Fibroblast of the aortic adventitia (primary cell): ENCODE measurements at regions not wholly inside any gene's neighbourhood (a gene's known extent, or its start where the extent isn't known, plus 50 kb on each side); places are given as distances from the start of the nearest gene placed in this dataset.
"Not testable (repeated sequence)": the region's sequence is repeated elsewhere in the genome, so short reads cannot be mapped to it uniquely, and the experiment has no call there.

Source experiments
- DNase-seq: peaks from one replicate; pipeline ENCODE4 v3.0.0-alpha.2; 2010; ENCODE audit warnings: low read depth
- H3K4me3 ChIP-seq: 2 replicates; pipeline ENCODE4 v1.5.1; 2011; ENCODE audit warnings: low read depth, mild to moderate bottlenecking, control low read depth, low read length, moderate library complexity
- TF ChIP-seq, protein P1 (sequence below): IDR thresholded peaks from 2 replicates; pipeline ENCODE4 v1.5.1; 2011; ENCODE audit warnings: mild to moderate bottlenecking, low read length, control low read depth, inconsistent platforms; ENCODE audit not compliant: insufficient read depth

DNA sequence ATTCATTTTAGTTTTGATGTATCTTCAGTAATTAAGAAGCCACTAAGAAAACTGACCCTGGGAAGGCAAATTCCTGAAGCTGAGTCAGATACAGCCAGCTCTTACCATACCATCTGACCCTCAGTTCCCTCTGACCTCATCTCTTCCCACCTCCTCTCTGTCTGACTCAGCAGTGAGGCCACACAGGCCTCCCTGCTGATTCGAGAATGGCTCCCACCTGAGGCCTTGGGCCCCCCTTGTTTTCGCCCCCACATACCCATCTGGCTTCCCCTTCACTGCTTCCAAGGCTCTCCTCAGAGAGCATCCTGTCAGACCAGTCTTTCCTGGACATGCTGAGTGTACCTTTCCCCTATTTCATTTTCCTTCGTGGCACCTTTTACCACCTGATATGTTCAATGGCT lies 71.0 kb upstream of the CYP1B1 start:
- H3K4me3 ChIP-seq, result no peak overlapping the region
- TF ChIP-seq, protein P1, sequence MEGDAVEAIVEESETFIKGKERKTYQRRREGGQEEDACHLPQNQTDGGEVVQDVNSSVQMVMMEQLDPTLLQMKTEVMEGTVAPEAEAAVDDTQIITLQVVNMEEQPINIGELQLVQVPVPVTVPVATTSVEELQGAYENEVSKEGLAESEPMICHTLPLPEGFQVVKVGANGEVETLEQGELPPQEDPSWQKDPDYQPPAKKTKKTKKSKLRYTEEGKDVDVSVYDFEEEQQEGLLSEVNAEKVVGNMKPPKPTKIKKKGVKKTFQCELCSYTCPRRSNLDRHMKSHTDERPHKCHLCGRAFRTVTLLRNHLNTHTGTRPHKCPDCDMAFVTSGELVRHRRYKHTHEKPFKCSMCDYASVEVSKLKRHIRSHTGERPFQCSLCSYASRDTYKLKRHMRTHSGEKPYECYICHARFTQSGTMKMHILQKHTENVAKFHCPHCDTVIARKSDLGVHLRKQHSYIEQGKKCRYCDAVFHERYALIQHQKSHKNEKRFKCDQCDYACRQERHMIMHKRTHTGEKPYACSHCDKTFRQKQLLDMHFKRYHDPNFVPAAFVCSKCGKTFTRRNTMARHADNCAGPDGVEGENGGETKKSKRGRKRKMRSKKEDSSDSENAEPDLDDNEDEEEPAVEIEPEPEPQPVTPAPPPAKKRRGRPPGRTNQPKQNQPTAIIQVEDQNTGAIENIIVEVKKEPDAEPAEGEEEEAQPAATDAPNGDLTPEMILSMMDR, result no peak
- peak; percentile 95 for DNase-seq

- DNase-seq, result peak; percentile 95
- TF ChIP-seq, protein P1, result no peak
- H3K4me3 ChIP-seq, result peak overlapping the region; percentile 36
These were observed 70.4 kb upstream of the CYP1B1 start for GRCh38 chr2:38146275-38146906.

- TF ChIP-seq, protein P1, result no peak
- no peak for DNase-seq
- no peak overlapping the region for H3K4me3 ChIP-seq
These were observed 69.3 kb upstream of the CYP1B1 start for GRCh38 chr2:38145236-38145635.

GRCh38 chr2:38142627-38143026 lies 66.7 kb upstream of the CYP1B1 start:
- no peak for DNase-seq
- TF ChIP-seq, protein P1, result no peak
- H3K4me3 ChIP-seq, result no peak overlapping the region

DNA sequence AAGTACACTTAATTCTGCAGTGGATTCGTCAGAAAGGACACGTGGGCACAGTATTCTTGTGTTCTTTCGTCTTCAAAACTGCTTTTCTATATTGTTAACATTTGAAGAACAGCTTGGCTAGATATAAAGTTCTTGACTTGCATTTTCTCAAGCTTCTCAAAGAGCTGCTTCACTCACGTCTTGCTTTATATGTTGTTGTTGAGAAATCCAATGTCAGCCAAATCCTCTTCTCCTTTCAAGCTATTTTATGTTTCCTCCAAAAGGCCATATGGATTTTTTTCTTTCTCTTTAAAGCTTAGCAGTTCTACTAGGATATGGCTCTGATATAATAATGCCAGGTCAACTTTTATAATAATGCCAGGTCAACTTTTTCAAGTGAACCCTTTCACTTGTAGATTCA lies 65.5 kb upstream of the CYP1B1 start:
- TF ChIP-seq, protein P1, result no peak
- H3K4me3 ChIP-seq, result no peak overlapping the region
- DNase-seq, result no peak

GRCh38 chr2:38138996-38139395 lies 63.0 kb upstream of the CYP1B1 start:
- no peak overlapping the region for H3K4me3 ChIP-seq
- TF ChIP-seq, protein P1, result no peak
- DNase-seq, result no peak

DNA sequence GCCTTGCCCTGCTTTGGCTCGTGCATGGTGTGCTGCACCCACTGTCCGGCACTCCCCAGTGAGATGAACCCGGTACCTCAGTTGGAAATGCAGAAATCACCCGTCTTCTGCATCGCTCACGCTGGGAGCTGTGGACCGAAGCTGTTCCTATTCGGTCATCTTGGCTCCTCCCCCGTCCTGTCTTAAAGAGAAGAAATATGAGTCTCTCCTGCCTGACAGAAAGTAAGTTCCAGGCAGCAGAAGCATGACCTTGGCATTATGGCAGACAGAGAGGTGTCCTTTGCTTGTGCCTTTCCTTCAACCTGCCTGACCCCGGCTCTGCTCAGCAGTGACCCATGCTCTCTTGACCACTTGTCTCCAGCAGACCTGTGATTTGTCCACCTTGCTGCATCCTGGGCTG lies 62.5 kb upstream of the CYP1B1 start:
- no peak overlapping the region for H3K4me3 ChIP-seq
- TF ChIP-seq, protein P1, result no peak
- no peak for DNase-seq

DNA sequence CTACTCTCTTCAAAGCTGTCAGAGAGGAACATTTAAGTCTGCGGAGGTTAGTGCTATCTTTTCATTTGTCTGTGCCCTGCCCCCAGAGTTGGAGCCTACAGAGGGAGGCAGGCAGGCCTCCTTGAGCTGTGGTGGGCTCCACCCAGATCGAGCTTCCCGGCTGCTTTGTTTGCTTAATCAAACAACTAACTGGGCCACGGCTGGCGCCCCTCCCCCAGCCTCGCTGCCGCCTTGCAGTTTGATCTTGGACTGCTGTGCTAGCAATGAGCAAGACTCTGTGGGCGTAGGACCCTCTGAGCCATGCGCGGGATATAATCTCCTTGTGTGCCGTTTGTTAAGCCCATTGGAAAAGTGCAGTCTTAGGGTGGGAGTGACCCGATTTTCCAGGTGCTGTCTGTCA lies 62.0 kb upstream of the CYP1B1 start:
- not testable (repeated sequence) for H3K4me3 ChIP-seq, DNase-seq
